A549 (cell line): ENCODE measurements at regions not wholly inside any gene's neighbourhood (a gene's known extent, or its start where the extent isn't known, plus 50 kb on each side); places are given as distances from the start of the nearest gene placed in this dataset.

ENCODE experiments used
- ATAC-seq, 2 experiments: fragments of 200-7000 bp in 1 of 2; fragments of >200 bp in 1 of 2; cut with Nextera tagmentation in 1 of 2; cut with Tn5 transposase in 1 of 2; 3 replicates each; pipeline versions ENCODE4 v1.8.0 to v1.9.1; 2018 to 2020; ENCODE audit warnings: mild to moderate bottlenecking in 1 of 2, moderate library complexity in 1 of 2
- CTCF ChIA-PET: fragments of 300-600 bp; sonication (Branson Sonifier 250); formaldehyde crosslinking; extraction: SDS; loops from one replicate; lab custom pipeline; 2021; ENCODE audit warnings: antibody characterized with exemption, inconsistent platforms; lab: Yijun Ruan, JAX
- POLR2A ChIA-PET: fragments of 350-600 bp; formaldehyde crosslinking; extraction: SDS; loops from one replicate; lab custom pipeline; 2021; ENCODE audit warnings: antibody characterized with exemption, inconsistent platforms; lab: Yijun Ruan, JAX
- DNase-seq, 2 experiments: peaks; one replicate each; pipeline versions ENCODE4 v3.0.0 to v3.0.0-alpha.2; 2011 to 2016; ENCODE audit warnings: low read depth in 1 of 2, low spot score in 1 of 2
- FAIRE-seq: peaks from 2 replicates; lab custom pipeline; 2011; peaks lifted over from hg19 to GRCh38; lab: Jason Lieb, UNC
- H3K27ac ChIP-seq, 2 experiments: fragments of >200 bp; sonication (Bioruptor Twin); formaldehyde crosslinking; 3 replicates each; pipeline ENCODE4 v1.5.1; 2016 to 2017
- H3K4me1 ChIP-seq: fragments of >200 bp; sonication (Bioruptor Twin); formaldehyde crosslinking; 3 replicates; pipeline ENCODE4 v1.6.1; 2016
- H3K4me2 ChIP-seq: fragments of >200 bp; sonication (Bioruptor Twin); formaldehyde crosslinking; 3 replicates; pipeline ENCODE4 v1.6.1; 2016
- H3K4me3 ChIP-seq: fragments of >200 bp; sonication (Bioruptor Twin); formaldehyde crosslinking; 3 replicates; pipeline ENCODE4 v1.5.1; 2016
- H3K9me3 ChIP-seq: fragments of >200 bp; sonication (Bioruptor Twin); formaldehyde crosslinking; 3 replicates; pipeline ENCODE4 v1.6.1; 2016
- CBX2 ChIP-seq: fragments of 200-600 bp; sonication (generic); IDR thresholded peaks from 2 replicates; pipeline ENCODE4 v1.6.1; 2016; ENCODE audit warnings: low read depth, mild to moderate bottlenecking, borderline replicate concordance
- CBX8 ChIP-seq: fragments of 200-600 bp; sonication (generic); IDR thresholded peaks from 2 replicates; pipeline ENCODE4 v1.6.1; 2016
- CEBPB ChIP-seq, 2 experiments: fragments of >200 bp in 1 of 2; sonication (Bioruptor Twin) in 1 of 2; formaldehyde crosslinking in 1 of 2; IDR thresholded peaks; 2 replicates each; pipeline ENCODE4 v1.6.1; 2012 to 2016
- CHD2 ChIP-seq: fragments of 150-350 bp; IDR thresholded peaks from 2 replicates; pipeline ENCODE4 v1.6.1; 2014; ENCODE audit warnings: low read length; ENCODE audit not compliant: partially characterized antibody
- EP300 ChIP-seq, 2 experiments: fragments of >200 bp; sonication (Bioruptor Twin); formaldehyde crosslinking; IDR thresholded peaks; 2 replicates in 1 of 2; 3 replicates in 1 of 2; pipeline ENCODE4 v1.6.1; 2016 to 2017
- FOSL2 ChIP-seq, 2 experiments: fragments of 450-650 bp in 1 of 2; fragments of >200 bp in 1 of 2; sonication (Bioruptor Twin) in 1 of 2; formaldehyde crosslinking; IDR thresholded peaks; 2 replicates each; pipeline versions ENCODE4 v1.5.0 to v1.6.1; 2016 to 2020; ENCODE audit warnings: mild to moderate bottlenecking in 1 of 2, moderate library complexity in 1 of 2
- FOXS1 ChIP-seq: fragments of 250-450 bp; sonication (Bioruptor Pico); IDR thresholded peaks from 2 replicates; pipeline ENCODE4 v1.5.0; 2020; ENCODE audit warnings: mild to moderate bottlenecking, moderate library complexity
- HDAC2 ChIP-seq: fragments of 200-600 bp; sonication (generic); IDR thresholded peaks from 2 replicates; pipeline ENCODE4 v1.6.1; 2016
- JUNB ChIP-seq: fragments of >200 bp; sonication (Bioruptor Twin); formaldehyde crosslinking; IDR thresholded peaks from 2 replicates; pipeline ENCODE4 v1.6.1; 2016
- NR3C1 ChIP-seq: fragments of >200 bp; sonication (Bioruptor Twin); formaldehyde crosslinking; IDR thresholded peaks from 3 replicates; pipeline ENCODE4 v1.6.1; 2017
- POLR2A ChIP-seq: IDR thresholded peaks from 2 replicates; pipeline ENCODE4 v1.6.1; 2012; ENCODE audit warnings: mild to moderate bottlenecking, low read length
- RAD21 ChIP-seq, 2 experiments: fragments of >200 bp in 1 of 2; sonication (Bioruptor Twin) in 1 of 2; formaldehyde crosslinking in 1 of 2; IDR thresholded peaks in 1 of 2; conservative IDR thresholded peaks in 1 of 2; 2 replicates in 1 of 2; 3 replicates in 1 of 2; pipeline ENCODE4 v1.6.1; 2012 to 2018; ENCODE audit warnings: inconsistent platforms in 1 of 2
- RARB ChIP-seq: fragments of 250-450 bp; sonication (Bioruptor Pico); IDR thresholded peaks from 2 replicates; pipeline ENCODE4 v1.8.0; 2021; ENCODE audit warnings: mild to moderate bottlenecking, moderate library complexity
- SREBF2 ChIP-seq: fragments of 450-650 bp; IDR thresholded peaks from 2 replicates; pipeline ENCODE4 v1.6.1; 2014; ENCODE audit warnings: mild to moderate bottlenecking, moderate library complexity
- TP53 ChIP-seq: fragments of 250-450 bp; sonication (Bioruptor Pico); IDR thresholded peaks from 2 replicates; pipeline ENCODE4 v1.5.0; 2021; ENCODE audit warnings: mild to moderate bottlenecking, moderate library complexity
- ZC3H11A ChIP-seq: fragments of 450-650 bp; IDR thresholded peaks from 2 replicates; pipeline ENCODE4 v1.6.1; 2014; ENCODE audit warnings: antibody characterized with exemption, mild to moderate bottlenecking
- WGBS: methylation state at CpG from one replicate; pipeline ENCODE4 v1.1.6; 2017; ENCODE audit errors: missing lambda C conversion rate; 5-methylcytosine and 5-hydroxymethylcytosine counted together
- TF ChIP-seq, protein P1 (sequence below): IDR thresholded peaks from 2 replicates; pipeline ENCODE4 v1.6.1; 2012; ENCODE audit warnings: low read depth, borderline replicate concordance
- TF ChIP-seq, protein P2 (sequence below): fragments of >200 bp; sonication (Bioruptor Twin); formaldehyde crosslinking; IDR thresholded peaks from 3 replicates; pipeline ENCODE4 v1.5.1; 2016
- TF ChIP-seq, protein P3 (sequence below): fragments of 200-600 bp; sonication (generic); IDR thresholded peaks from 2 replicates; pipeline ENCODE4 v1.6.1; 2016; ENCODE audit warnings: antibody characterized with exemption, mild to moderate bottlenecking, moderate library complexity
- TF ChIP-seq, protein P4 (sequence below): fragments of 450-650 bp; IDR thresholded peaks from 2 replicates; pipeline ENCODE4 v1.6.1; 2014; ENCODE audit warnings: antibody characterized with exemption
- TF ChIP-seq, protein P5 (sequence below): IDR thresholded peaks from 2 replicates; pipeline ENCODE4 v1.6.1; 2012

DNA sequence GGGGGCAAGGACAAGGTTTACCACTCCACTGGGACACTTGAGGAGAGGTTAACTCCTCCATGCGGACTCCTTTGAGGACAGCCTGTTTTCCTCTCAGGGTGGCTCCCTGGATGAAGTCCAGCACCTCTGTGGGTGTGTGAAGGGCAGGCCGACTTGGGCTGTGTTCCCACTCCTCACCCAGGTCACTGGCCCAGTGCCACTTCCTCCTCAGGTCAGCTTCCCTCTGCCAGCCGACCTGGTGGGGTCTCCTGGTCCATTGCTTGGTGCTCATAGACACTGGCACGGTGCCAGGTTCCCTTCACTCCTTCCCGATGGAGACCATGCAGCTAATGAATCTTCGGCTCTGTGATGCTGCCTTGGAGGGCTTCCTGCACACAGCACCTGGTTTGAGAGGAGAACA, 146.4 kb upstream of the RTL1 start:
- TF ChIP-seq ZC3H11A (no peak), CHD2 (no peak), RAD21 (conservative IDR thresholded peaks at IDR 0.05 in 1 of 2, IDR thresholded peaks at IDR 0.05 in 1 of 2) (no peak), FOXS1 (CRISPR knock-in tag) (no peak), CBX8 (no peak), NR3C1 (no peak), SREBF2 (no peak), CEBPB (IDR thresholded peaks at IDR 0.05) (no peak), CBX2 (no peak), FOSL2 (IDR thresholded peaks at IDR 0.05) (no peak), FOSL2 (CRISPR knock-in tag; IDR thresholded peaks at IDR 0.05) (no peak), HDAC2 (no peak), EP300 (IDR thresholded peaks at IDR 0.05) (no peak), TP53 (CRISPR knock-in tag) (no peak), RARB (CRISPR knock-in tag) (no peak), JUNB (no peak)
- TF ChIP-seq, protein P1, sequence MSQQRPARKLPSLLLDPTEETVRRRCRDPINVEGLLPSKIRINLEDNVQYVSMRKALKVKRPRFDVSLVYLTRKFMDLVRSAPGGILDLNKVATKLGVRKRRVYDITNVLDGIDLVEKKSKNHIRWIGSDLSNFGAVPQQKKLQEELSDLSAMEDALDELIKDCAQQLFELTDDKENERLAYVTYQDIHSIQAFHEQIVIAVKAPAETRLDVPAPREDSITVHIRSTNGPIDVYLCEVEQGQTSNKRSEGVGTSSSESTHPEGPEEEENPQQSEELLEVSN, result no peak
- TF ChIP-seq, protein P2, sequence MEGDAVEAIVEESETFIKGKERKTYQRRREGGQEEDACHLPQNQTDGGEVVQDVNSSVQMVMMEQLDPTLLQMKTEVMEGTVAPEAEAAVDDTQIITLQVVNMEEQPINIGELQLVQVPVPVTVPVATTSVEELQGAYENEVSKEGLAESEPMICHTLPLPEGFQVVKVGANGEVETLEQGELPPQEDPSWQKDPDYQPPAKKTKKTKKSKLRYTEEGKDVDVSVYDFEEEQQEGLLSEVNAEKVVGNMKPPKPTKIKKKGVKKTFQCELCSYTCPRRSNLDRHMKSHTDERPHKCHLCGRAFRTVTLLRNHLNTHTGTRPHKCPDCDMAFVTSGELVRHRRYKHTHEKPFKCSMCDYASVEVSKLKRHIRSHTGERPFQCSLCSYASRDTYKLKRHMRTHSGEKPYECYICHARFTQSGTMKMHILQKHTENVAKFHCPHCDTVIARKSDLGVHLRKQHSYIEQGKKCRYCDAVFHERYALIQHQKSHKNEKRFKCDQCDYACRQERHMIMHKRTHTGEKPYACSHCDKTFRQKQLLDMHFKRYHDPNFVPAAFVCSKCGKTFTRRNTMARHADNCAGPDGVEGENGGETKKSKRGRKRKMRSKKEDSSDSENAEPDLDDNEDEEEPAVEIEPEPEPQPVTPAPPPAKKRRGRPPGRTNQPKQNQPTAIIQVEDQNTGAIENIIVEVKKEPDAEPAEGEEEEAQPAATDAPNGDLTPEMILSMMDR, result no peak
- TF ChIP-seq, protein P3, sequence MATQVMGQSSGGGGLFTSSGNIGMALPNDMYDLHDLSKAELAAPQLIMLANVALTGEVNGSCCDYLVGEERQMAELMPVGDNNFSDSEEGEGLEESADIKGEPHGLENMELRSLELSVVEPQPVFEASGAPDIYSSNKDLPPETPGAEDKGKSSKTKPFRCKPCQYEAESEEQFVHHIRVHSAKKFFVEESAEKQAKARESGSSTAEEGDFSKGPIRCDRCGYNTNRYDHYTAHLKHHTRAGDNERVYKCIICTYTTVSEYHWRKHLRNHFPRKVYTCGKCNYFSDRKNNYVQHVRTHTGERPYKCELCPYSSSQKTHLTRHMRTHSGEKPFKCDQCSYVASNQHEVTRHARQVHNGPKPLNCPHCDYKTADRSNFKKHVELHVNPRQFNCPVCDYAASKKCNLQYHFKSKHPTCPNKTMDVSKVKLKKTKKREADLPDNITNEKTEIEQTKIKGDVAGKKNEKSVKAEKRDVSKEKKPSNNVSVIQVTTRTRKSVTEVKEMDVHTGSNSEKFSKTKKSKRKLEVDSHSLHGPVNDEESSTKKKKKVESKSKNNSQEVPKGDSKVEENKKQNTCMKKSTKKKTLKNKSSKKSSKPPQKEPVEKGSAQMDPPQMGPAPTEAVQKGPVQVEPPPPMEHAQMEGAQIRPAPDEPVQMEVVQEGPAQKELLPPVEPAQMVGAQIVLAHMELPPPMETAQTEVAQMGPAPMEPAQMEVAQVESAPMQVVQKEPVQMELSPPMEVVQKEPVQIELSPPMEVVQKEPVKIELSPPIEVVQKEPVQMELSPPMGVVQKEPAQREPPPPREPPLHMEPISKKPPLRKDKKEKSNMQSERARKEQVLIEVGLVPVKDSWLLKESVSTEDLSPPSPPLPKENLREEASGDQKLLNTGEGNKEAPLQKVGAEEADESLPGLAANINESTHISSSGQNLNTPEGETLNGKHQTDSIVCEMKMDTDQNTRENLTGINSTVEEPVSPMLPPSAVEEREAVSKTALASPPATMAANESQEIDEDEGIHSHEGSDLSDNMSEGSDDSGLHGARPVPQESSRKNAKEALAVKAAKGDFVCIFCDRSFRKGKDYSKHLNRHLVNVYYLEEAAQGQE, result no peak
- TF ChIP-seq, protein P4, sequence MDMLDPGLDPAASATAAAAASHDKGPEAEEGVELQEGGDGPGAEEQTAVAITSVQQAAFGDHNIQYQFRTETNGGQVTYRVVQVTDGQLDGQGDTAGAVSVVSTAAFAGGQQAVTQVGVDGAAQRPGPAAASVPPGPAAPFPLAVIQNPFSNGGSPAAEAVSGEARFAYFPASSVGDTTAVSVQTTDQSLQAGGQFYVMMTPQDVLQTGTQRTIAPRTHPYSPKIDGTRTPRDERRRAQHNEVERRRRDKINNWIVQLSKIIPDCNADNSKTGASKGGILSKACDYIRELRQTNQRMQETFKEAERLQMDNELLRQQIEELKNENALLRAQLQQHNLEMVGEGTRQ, result no peak
- TF ChIP-seq, protein P5, sequence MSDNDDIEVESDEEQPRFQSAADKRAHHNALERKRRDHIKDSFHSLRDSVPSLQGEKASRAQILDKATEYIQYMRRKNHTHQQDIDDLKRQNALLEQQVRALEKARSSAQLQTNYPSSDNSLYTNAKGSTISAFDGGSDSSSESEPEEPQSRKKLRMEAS, result no peak
- TF ChIP-seq, all 56 proteins: peak for 0
- 71% methylated on average over 6 of the region's 6 CpGs for WGBS
- POLR2A ChIA-PET, result no interaction called here

DNA sequence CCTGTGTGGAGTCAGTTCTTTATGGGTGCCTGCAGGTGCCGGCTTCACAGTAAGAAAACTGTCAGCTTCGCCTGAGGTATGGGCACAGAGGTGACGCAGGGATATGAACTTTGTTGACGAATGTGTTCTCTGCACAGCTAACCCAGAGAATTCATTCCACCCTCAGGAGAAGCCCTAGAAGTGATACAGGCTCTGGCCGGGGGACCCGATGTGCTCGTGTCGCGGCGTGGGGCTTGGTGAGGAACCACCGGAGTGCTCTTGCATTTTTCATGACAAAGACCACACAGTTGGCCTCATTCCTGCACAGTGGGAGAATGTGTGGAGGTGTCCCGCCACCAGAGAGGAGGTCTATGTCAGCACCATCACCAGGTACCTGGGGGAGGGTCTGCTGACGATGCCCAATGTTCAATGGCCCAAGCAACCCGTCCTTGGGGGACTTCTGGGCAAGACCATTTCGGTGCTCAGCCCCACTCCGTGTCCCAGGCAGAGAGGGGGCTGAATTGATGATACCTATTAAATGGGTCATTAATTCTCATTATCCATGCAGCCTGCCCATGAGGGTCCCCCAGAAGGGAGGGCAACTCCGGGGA, 147.5 kb upstream of the RTL1 start:
- Histone ChIP-seq H3K9me3 (0 out of 3 replicates have a peak, but pooled peaks cover 4% of the 10 kb centered on the region), H3K4me1 (no peaks in the 10 kb centered on the region), H3K4me2 (no peak overlapping the region), H3K27ac (no peak overlapping the region), H3K4me3 (no peak overlapping the region)
- no peak for FAIRE-seq
- DNase-seq, result no peak
- TF ChIP-seq RAD21 (conservative IDR thresholded peaks at IDR 0.05 in 1 of 2, IDR thresholded peaks at IDR 0.05 in 1 of 2) (no peak), POLR2A (no peak)
- POLR2A ChIA-PET, result no interaction called here
- CTCF ChIA-PET, result no interaction called here
- WGBS, result 87% methylated on average over 17 of the region's 17 CpGs
- no peak for ATAC-seq

More for the DNA sequence above, 146.4 kb upstream of the RTL1 start:
- FAIRE-seq (no peak), ATAC-seq (no peak), DNase-seq (no peak)
- Histone ChIP-seq H3K4me2 (no peak overlapping the region), H3K27ac (no peak overlapping the region), H3K9me3 (0 out of 3 replicates have a peak, but pooled peaks cover 4% of the 10 kb centered on the region), H3K4me1 (no peaks in the 10 kb centered on the region), H3K4me3 (no peak overlapping the region)
- CTCF ChIA-PET, result no interaction called here
